ENCODE measurements at regions not wholly inside any gene's neighbourhood (a gene's known extent, or its start where the extent isn't known, plus 50 kb on each side); places are given as distances from the start of the nearest gene placed in this dataset.
A peak's percentile ranks its signal among the peaks of the same experiment; 100 is the strongest.
"Not testable (repeated sequence)": the region's sequence is repeated elsewhere in the genome, so short reads cannot be mapped to it uniquely, and the experiment has no call there.

GRCh38 chr3:124362455-124362854 lies 367.8 kb upstream of the UMPS start:
- Histone ChIP-seq H3K9me3 (no peaks in the 10 kb centered on the region), H3K36me3 (no peaks in the 10 kb centered on the region), H3K4me3 (no peak overlapping the region), H3K27ac (no peak overlapping the region), H3K27me3 (no peaks in the 10 kb centered on the region), H3K4me1 (no peaks in the 10 kb centered on the region)
- no peak for TF ChIP-seq POLR2A (IDR thresholded peaks at IDR 0.05)
- no peak for TF ChIP-seq CTCF (IDR thresholded peaks at IDR 0.05)
- no peak for TF ChIP-seq POLR2AphosphoS5 (IDR thresholded peaks at IDR 0.05)
- TF ChIP-seq EP300 (IDR thresholded peaks at IDR 0.05) = no peak
- intact Hi-C loops (cut with DNase I; ENCODE audit: low total_unique reads) = no loop called here
- DNase-seq = no peak
- WGBS, 5 donors = 58 to 88% (median 80%) methylated on average over 2 of the region's 2 CpGs

- no peaks in the 10 kb centered on the region for H3K9me3 ChIP-seq
- peak in 1 of 2 donors; percentile 74 for DNase-seq
- no peak overlapping the region for H3K27ac ChIP-seq
- H3K4me3 ChIP-seq = no peak overlapping the region
- intact Hi-C loops (cut with DNase I; ENCODE audit: low total_unique reads) = no loop called here
- TF ChIP-seq POLR2AphosphoS5 (IDR thresholded peaks at IDR 0.05) = peak in 1 of 3 donors; percentile 40
- TF ChIP-seq EP300 (IDR thresholded peaks at IDR 0.05) = no peak
- TF ChIP-seq POLR2A (IDR thresholded peaks at IDR 0.05) = no peak
- no peaks in the 10 kb centered on the region for H3K4me1 ChIP-seq
- H3K36me3 ChIP-seq = no peaks in the 10 kb centered on the region
- no peaks in the 10 kb centered on the region for H3K27me3 ChIP-seq
Observed at GRCh38 chr3:124363476-124363875, 366.8 kb upstream of the UMPS start.

GRCh38 chr3:124364317-124365020 lies 365.8 kb upstream of the UMPS start:
- 64 to 74% (median 68%) methylated on average over 2 of the region's 2 CpGs for WGBS, 5 donors
- TF ChIP-seq CTCF (IDR thresholded peaks at IDR 0.05) = no peak
- no peak for TF ChIP-seq POLR2A (IDR thresholded peaks at IDR 0.05)
- TF ChIP-seq POLR2AphosphoS5 (IDR thresholded peaks at IDR 0.05) = no peak
- TF ChIP-seq EP300 (IDR thresholded peaks at IDR 0.05) = no peak
- Histone ChIP-seq H3K9me3 (no peaks in the 10 kb centered on the region), H3K36me3 (no peaks in the 10 kb centered on the region), H3K4me3 (no peak overlapping the region), H3K27ac (no peak overlapping the region), H3K27me3 (no peaks in the 10 kb centered on the region), H3K4me1 (no peaks in the 10 kb centered on the region)
- peak in 1 of 2 donors; percentile 13 for DNase-seq
- intact Hi-C loops (cut with DNase I; ENCODE audit: low total_unique reads) = no loop called here

- DNase-seq; intact Hi-C loops (cut with DNase I; ENCODE audit: low total_unique reads); H3K36me3 ChIP-seq; H3K9me3 ChIP-seq; H3K4me1 ChIP-seq; H3K27me3 ChIP-seq; H3K4me3 ChIP-seq; H3K27ac ChIP-seq: not testable (repeated sequence)
- 91 to 98% (median 95%) methylated on average over 3 to 15 of the region's 27 CpGs for whole genome bisulfite sequencing, 5 donors
Observed at GRCh38 chr3:124366655-124367054, 363.6 kb upstream of the UMPS start.

GRCh38 chr3:124372775-124373174 lies 357.5 kb upstream of the UMPS start:
- intact Hi-C loops (cut with DNase I; ENCODE audit: low total_unique reads) = no loop called here
- no peak overlapping the region for H3K4me3 ChIP-seq
- DNase-seq = no peak
- H3K27ac ChIP-seq = no peak overlapping the region
- TF ChIP-seq POLR2A (IDR thresholded peaks at IDR 0.05) (no peak), POLR2AphosphoS5 (IDR thresholded peaks at IDR 0.05) (no peak), EP300 (IDR thresholded peaks at IDR 0.05) (no peak), CTCF (IDR thresholded peaks at IDR 0.05) (no peak)
- H3K4me1 ChIP-seq = no peaks in the 10 kb centered on the region
- H3K36me3 ChIP-seq = no peaks in the 10 kb centered on the region
- no peaks in the 10 kb centered on the region for H3K9me3 ChIP-seq
- WGBS, 5 donors = 53 to 79% (median 73%) methylated on average over 3 of the region's 3 CpGs
- no peaks in the 10 kb centered on the region for H3K27me3 ChIP-seq

Data from stomach (tissue), 8 donors.